HG03280 (cell line): ENCODE measurements at regions not wholly inside any gene's neighbourhood (a gene's known extent, or its start where the extent isn't known, plus 50 kb on each side); places are given as distances from the start of the nearest gene placed in this dataset.

Experiments
- ATAC-seq: cut with Tn5 transposase; IDR thresholded peaks from one replicate; pipeline ENCODE4 v1.9.1; 2021; ENCODE audit warnings: mild to moderate bottlenecking, moderate library complexity; ENCODE audit not compliant: unreplicated experiment

DNA sequence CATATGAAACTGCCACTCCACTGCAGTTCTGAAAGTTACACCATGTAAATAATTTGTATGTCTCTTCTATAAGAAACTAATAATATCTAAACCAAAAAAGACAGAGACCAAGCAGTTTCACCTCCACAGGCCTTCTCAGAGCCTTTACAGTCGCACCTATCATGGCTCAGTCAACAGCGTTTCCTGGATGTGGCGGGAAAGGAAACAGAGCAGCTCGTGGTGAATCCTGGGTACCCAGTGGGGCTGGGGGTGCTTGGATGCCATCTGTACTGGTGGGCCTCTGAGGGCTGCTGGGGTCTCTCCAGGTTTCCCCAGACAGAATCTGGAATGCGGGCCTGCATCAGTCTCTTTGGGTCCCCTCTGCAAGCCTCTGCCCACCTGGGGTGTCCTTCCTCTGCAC, 100.2 kb upstream of the CASZ1 start:
- no peak for ATAC-seq

DNA sequence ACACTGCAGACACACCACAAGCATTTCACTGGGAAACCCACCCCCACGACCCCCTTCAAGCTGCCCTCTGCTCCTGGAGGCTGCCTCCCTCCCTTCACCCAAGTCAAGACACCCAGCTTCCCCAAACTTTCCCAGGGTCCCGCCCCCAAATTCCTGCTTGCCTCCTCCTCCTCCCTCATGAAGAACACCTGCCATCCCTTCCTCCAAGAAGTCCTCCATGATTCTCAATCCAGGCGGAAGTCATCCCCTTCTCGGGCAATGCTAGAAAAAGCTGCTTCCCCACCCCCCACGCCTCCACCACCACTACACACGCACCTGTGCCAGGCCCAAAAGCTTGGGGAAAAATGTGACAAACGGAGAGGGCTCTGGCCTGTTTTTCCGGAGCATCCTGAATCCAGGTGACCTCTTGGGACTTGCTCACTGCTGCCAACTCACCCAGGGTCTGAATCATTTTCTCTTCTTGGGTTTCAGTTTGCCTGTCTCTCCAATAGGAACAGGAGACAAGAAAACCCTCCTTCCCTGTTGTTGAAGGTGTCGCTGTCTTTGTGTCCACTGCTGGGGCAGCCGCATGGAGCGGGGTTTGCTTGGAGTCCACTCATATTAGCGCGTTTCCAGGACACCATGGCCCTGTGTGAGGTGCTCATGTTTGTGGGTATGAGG, 101.0 kb upstream of the CASZ1 start:
- ATAC-seq = no peak

DNA sequence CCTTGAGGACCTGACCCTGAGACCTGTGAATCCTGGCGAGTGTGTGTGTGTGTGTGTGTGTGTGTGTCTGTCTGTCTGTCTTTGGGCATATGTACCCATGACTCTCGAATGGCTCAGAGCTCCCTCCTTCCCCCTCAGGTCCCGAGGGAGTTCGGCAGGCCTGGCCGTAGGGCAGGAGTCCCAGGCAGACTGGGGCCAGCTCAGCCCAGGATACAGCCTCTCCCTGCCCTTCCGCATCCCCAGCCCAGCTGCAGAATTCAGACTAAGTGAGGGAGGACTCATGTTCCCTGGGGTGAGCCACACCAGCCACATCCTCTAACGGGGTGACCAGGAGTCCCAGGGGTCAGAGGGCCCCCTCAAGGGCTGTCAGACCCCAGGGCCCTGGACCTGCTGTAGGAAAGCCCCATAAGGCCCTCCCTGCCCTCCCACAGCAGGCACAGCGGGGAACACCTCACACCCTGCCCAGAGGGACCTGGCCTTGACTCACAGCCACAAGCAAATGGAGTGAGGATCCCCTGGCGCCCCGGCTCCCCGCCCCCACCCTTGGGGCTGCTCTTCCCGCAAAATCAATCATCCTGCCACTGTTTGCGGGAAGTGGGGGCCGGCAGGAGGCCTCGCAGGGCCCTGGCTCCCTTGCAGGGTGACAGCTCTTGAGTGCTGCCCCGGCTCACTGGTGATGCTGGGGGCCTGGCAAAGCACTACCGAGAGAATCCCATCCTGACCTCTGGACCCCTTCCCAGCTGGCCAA, 101.7 kb upstream of the CASZ1 start:
- ATAC-seq = no peak

DNA sequence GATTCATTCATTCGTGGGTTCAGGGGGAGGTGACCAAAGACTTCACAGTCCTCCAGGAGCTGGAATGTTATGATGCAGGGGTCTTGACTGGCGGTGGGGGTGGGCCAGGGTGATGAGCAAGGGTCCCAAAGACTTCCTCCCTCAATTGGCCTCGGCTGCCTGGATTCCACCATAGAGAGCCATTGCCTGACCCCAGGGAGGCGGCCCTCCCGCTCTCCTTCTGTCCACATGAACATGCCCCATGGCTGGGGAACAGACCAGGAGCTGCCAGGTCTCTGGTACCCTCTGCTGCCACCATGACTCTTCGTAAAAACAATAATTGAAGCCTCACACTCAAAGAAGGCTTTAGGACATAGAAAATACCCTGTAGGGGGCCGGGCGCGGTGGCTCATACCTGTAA, 102.5 kb upstream of the CASZ1 start:
- ATAC-seq = no peak

DNA sequence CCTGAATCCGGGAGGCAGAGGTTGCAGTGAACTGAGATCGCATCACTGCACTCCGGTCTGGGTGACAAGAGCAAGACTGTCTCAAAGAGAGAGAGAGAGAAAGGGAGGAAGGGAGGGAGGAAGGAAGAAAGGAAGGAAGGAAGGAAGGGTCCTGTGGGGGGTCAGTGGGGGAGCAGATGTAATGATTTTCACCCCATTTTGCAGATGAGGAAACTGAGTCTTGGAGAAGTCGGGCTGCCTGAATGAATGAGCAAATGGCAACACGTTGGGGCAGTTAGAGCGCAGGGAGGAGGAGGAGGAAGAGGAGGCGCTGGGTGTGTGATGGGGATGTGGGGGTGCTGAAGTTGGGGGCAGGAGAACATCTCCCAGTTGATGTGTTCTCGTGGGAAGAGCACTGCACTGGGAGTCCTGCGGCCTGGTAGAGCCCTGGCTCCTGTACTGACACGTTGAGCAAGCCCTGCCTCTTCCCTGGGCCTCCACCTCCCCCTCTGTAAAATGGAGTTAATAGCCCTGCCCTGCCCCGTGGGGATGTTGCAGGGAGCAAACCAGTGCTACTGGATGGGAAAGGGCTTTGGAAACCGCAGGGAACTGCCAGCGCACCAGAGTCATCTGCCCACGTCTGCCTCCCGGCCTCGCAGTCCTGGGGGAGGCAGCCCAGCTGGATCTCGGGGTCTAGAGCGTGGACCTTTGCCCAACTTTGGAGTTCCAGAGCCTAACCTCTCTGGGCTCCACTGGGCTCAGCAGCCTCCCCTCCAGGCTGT, 103.2 kb upstream of the CASZ1 start:
- no peak for ATAC-seq

DNA sequence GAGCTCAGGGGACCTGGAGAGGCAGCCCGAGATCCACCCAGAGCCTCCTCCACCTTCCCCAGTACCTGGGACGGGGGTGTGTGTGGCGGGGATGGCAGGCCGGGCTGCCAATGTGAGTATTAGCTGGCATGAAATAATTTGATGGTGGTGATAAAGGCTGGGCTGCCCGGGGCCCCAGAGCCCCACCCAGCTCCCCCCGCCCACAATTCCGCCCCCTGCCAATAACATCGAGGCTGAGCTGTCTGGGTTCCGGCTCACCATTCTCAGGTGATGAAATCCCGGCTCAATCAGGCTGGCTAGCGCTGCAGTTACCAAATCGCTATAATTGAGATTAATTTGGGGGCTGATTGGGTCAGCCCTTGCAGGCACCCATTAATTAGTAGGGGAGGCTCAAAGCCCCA, 103.8 kb upstream of the CASZ1 start:
- no peak for ATAC-seq

DNA sequence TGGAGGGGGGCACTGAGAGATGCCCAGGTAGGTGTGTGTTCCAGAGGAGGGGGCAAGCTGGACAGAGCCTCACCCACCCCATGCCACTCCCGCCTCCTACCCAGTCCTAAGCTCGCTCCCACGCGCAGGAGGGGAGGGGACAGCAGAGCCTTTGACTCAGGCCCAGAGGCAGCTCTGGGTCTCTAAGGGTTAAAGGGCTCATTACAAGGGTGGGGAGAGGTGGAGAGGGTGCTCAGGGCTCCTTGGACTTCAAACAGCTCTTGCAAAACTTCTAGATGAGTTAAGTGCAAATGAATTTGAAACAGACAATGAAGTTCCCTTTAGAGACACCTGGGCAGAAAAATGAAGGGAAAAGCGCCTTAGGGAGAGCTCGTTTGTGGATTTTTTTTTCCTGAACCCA, 104.2 kb upstream of the CASZ1 start:
- no peak for ATAC-seq

DNA sequence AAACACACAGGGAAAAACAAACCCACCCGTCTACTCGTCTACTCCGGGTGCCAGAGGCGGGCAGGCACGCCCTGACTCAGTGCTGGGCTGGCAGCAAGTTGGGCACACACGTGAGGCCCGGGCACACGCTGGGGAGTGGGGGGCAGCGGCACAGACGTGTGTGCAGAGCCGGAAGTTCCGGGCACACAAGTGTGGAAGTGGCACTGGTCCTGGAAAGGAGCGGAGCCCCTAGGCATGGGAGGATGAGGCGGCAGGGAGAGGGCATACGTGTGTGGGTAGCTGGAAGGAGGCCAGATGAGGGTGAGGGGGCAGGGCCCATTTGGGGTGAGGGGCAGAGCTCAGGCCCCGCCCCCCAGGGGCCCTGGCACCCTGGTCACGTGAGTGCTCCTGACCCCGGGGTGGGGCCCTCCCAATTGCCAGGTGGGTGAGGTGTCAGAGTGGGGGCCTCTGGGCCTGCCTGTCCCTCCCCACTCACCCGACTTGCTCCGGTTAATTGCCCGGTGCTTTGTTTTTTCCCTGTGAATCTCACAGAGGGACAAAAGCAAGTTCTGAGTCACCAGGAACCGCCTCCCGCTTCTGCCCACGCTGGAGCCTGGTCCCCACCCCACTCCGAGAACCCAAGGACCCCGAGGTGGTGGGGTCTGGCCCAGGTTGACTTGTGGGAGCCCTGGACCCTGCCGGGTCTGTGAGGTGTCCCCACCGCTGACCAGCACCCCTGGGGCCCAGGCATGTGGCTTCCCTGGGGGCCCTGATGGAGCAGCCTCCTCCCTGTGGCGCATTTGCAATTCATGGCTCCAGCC, 104.8 kb upstream of the CASZ1 start:
- ATAC-seq = no peak

DNA sequence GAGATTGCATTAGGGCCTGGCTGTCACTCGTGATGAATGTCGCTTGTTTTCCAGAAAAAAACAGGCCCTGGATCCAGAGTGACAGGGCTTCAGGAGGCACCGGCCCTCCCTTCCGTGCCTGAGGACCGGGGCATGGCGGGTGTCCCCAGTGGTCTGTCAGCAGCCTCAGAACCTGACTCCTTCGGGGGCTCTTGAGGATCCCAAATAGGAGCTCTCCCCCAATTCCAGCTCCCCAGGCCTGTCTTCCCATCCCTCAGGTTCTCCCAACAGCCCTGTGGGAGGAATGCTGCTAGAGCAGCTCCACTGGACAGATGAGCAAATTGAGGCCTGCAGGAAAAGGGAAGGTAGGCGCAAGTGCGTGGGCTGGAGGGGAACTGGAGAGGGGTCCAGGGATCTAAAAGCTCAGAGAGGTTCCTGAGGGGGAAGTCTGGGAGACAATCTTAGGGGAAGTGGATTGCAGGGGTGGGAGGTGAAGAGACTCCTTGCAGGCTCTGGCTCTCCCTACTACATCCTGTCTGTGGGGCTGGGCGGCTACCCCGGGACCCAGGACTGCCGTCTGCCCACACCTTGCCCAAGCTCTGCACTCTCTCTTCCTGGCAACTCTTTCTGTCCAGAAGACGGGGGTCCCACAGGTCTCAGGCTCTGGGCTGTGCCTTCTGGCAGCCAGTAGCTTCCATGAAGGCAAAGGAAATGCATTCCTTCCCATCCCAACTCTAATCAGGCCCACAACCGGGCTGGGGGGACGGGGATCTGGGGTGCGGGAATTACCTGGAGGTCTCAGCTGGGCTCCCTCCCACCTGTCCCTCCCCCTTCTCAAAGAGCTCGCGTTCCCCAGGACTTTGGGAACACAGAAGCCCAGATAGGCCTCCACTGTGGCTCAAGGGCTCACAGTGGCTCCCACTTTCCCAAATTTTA, 105.7 kb upstream of the CASZ1 start:
- ATAC-seq = no peak

DNA sequence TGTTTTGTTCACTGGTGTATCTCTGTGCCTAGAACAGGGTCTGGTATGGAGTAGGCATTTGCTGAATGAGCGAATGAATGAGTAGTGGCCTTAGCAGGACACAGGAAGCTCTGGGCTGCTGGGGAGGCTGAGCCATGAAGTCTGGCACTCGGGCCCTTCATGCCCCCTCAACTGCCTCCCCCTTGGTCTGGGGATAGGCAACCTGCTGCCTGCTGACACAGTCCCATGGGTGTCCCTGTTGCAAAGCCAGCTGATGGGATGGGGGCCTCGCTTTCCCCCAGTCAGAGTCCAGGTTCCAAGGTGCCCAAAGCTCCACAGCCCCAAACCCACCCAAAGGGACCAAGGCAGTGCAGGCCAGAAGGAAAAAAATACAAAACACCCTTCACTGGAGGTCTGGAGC, 107.0 kb upstream of the CASZ1 start:
- ATAC-seq = no peak

DNA sequence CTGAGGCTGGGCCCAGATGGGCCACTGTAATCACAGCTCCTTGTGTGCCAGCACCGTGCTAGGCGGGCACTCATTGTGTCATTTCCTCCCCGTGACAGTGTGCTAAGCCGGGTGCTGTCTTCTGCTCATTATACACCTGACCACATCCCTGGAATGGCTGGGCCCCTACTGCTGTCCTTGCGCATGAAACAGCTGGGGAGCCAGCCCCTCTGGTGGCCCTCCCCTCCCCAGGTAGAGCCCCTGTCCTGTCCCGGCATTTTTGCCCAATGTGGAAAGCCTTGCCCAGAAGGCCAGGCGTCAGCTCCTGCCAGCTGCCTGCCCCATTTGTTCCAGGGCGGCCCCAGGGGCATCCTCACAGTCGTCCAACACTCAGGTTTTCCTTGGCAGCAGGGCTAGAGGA, 107.4 kb upstream of the CASZ1 start:
- no peak for ATAC-seq

DNA sequence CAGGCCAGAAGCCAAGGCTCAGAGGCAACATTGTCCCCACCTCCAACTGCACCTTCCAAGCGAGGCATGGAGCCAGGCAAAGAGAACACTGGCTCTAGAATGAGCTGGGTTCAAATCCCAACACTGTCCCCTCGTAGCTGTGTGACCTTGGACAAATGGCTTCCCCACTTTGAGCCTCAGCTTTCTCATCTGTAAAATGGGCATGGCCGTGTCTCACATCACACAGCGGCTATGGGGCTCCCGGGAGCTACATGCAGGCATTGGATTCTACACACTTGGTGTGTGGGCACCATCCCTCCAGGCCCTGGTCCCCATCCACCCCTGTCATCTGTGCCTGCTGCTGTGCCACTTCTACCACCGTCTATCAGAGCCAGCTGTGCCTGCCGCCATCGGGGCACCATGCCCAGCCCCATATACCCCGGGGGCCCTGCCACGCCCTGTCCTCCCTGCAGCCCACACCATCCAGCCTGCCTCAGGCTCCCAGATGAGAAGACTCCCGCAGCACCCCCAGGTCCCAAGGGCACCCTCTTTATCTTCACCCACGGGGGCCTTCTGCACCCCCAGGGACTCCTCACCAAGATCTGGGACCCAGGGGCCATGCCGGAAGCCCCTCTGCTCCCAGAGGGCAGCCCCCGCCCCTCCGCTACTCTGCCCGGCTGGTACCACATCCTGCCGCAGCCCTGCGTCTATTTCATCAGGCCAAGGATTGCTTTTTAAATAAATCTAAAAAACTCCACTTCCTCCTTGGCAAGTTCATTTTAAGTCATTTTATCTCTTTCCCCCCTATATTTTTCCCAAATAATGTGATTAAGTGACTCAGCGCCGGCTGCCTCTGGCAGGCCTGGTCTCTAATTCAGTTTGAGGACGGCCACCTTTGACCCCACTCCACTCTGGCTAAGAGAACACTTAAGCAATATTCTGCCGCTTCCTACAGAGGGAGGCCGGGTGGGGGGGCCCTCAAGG, 107.8 kb upstream of the TARDBP start:
- ATAC-seq = no peak

DNA sequence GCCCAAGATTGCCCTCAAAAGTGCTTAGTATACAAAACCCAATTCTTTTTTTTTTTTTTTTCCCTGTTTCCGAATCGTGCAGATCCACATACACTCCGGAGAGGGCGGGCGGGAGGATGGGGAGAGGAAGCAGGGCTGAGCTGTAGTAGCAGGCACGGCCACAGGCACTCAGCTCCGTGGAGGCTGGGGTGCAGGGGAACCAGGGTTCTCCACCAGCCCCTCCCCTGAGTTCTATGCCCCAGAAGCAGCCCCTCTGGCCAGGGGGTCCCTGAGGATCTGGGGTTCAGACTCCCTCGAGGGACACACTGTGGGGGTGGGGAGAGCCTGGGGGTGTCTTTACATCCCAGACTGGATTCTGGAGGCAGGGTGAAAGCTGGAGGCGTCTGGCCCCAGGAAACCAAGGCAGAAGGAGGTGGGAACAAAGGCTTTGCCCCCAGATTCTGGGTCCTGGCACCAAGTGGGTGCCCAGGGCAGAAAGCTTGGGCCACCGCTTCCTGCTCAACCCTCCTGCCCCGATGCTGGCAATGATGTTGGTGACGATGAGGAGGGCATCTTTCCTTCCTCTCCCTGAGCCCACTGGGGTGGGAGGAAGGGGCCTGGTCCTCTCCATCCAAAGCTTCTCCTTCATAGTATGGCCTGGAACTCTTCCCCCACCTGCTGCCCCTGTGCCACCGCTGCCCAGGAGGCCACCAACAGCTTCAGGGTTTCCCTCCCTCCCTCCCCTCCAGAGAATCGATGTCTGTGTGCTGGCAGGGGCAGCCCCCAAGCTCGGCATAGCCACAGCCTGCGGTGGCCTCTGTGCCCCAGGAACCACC, 106.4 kb upstream of the TARDBP start:
- no peak for ATAC-seq

DNA sequence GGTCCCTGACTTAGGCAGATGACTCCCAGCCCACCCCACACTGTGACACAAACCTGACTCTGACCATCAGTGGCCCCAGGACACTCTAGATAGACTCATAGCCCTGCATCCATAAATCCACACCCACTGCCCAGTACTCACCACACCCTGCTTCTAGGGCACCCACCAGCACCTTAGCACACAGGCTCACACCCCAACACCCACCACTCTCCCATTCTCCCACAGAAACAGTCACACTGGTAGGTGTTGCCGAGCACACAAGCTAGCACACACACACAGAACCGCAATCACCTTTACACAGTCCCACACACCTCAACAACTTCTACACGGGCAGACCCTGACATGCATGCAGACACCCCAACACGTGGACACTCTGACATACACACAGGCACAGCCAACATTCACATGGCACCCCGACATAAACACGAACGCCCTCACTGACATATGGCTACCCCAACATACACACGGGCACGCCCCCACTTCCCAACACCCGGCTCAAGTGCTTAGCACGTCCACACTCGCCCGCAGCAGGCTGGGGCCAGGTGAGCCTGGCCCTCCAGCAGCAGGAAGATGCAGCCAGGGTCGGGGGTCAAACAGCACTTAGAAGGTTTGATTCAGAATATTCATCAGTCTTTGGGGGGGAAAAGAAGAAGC, 105.5 kb upstream of the TARDBP start:
- no peak for ATAC-seq

DNA sequence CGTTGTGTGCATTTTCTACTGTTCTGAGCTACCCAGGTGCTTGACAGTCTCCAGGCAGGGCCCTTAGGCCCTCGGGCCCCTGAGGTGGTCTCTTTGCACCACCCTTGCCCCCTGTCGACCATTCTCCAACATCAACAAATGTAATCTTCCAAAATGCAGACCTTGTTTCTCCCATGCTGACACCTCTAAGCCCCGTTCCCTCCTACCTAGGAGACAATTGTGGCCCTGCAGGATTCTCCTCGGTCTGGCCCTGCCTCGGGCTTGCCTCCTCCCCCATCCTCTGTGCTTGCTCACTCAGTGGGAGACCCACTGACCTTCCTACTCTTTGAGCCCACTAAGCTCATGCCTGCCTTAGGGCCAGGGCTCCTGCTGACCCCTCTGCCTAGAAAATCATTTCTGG, 104.2 kb upstream of the TARDBP start:
- no peak for ATAC-seq

DNA sequence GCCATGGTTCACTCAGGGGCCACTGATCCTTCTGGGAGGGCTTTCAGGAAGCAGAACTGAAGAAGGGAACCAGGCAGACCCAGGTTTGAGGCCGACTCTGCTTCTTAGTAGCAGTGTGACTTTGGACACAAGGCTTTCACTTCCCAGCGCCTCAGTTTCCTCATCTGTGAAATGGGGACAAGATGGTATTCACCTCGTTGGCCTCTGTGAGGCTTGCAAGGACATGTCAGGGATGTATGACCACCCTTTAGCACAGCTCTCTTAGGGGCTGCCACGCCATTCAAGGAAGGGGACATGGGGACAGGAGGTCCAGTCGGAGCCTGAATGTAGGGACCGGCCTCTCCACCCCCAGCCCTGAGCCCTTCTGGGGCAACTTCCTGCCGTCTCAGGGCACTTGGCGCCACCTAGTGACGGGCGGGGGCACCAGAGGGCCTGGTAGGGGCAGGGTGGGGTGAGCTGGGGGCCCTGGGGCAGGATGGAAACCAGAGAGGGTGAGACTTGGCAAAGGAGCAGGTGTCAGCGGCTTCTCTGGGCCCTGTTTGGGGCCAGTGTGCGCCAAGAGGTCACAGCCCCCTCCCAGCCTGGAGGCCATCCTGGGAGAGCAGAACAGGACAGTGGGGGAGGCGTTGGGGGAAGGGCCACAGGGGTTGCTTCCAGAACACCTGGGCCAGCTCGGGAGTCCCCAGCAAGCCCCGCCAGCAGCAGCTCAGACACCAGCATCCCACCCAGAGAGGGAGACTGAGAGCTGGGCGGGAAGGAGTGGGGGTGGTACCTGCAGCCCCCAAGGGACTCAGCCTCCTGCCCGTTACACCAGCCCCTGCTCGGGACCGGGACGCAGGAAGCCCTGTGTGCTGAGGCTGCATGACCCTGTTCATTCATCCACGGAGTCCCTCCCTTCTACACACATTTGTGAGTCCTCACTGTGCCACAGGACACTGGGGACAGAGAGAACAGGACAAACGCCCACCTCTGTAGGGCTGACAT, 102.5 kb upstream of the TARDBP start:
- no peak for ATAC-seq
